Activated B cell treated with CpG ODN at 0.5 μM for 24 hours (primary cell): ENCODE measurements at regions not wholly inside any gene's neighbourhood (a gene's known extent, or its start where the extent isn't known, plus 50 kb on each side); places are given as distances from the start of the nearest gene placed in this dataset.

Source experiments
- ATAC-seq: fragments of 200-7000 bp; cut with Tn5 transposase; one replicate; pipeline ENCODE4 v1.10.0; 2021; ENCODE audit warnings: low read depth, mild to moderate bottlenecking, moderate library complexity
- CTCF ChIA-PET: fragments of 350-600 bp; sonication (Branson Sonifier 250); formaldehyde crosslinking; loops from one replicate; lab custom pipeline; 2021; ENCODE audit warnings: antibody characterized with exemption; lab: Charles Lee
- POLR2A ChIA-PET: fragments of 350-600 bp; sonication (Branson Sonifier 250); formaldehyde crosslinking; loops from one replicate; lab custom pipeline; 2021; ENCODE audit warnings: antibody characterized with exemption; lab: Charles Lee
- DNase-seq: peaks from one replicate; pipeline ENCODE4 v3.0.0; 2022
- H3K27ac Mint-ChIP-seq: one replicate; pipeline ENCODE4 v1.8.0; 2020; ENCODE audit warnings: mixed read lengths
- H3K27me3 Mint-ChIP-seq: one replicate; pipeline ENCODE4 v1.8.0; 2021; ENCODE audit warnings: mixed read lengths
- H3K36me3 Mint-ChIP-seq: one replicate; pipeline ENCODE4 v1.8.0; 2021; ENCODE audit warnings: low read depth, mixed read lengths
- H3K4me1 Mint-ChIP-seq: one replicate; pipeline ENCODE4 v1.8.0; 2021; ENCODE audit warnings: mixed read lengths
- H3K4me3 Mint-ChIP-seq: one replicate; pipeline ENCODE4 v1.8.0; 2020; ENCODE audit warnings: mild to moderate bottlenecking, mixed read lengths
- H3K9me3 Mint-ChIP-seq: one replicate; pipeline ENCODE4 v1.8.0; 2020; ENCODE audit warnings: mixed read lengths
- CTCF ChIP-seq: fragments of 200-600 bp; IDR thresholded peaks from one replicate; pipeline ENCODE4 v1.8.0; 2022; ENCODE audit warnings: antibody characterized with exemption, mild to moderate bottlenecking
- intact Hi-C: fragments of 100-400 bp; cut with micrococcal nuclease; formaldehyde crosslinking; loops from one replicate; pipeline ENCODE4 v1.15.1; 2024

GRCh38 chr5:128631771-128632170 is 93.7 kb upstream of the FBN2 start:
- no peaks in the 10 kb centered on the region for H3K4me1 Mint-ChIP-seq
- ATAC-seq: no peak
- no peaks in the 10 kb centered on the region for H3K27me3 Mint-ChIP-seq
- DNase-seq: no peak
- no peak overlapping the region for H3K4me3 Mint-ChIP-seq
- ChIA-PET POLR2A (no interaction called here), CTCF (no interaction called here)
- intact Hi-C loops: no loop called here
- H3K9me3 Mint-ChIP-seq: no peaks in the 10 kb centered on the region
- no peak for TF ChIP-seq CTCF
- H3K27ac Mint-ChIP-seq: no peak overlapping the region
- H3K36me3 Mint-ChIP-seq: no peaks in the 10 kb centered on the region

GRCh38 chr5:128632264-128632663 is 94.2 kb upstream of the FBN2 start:
- DNase-seq (no peak), ATAC-seq (no peak)
- Mint-ChIP-seq H3K4me1 (no peaks in the 10 kb centered on the region), H3K4me3 (no peak overlapping the region), H3K27ac (no peak overlapping the region), H3K9me3 (no peaks in the 10 kb centered on the region), H3K27me3 (no peaks in the 10 kb centered on the region), H3K36me3 (no peaks in the 10 kb centered on the region)
- ChIA-PET CTCF (no interaction called here), POLR2A (no interaction called here)
- no peak for TF ChIP-seq CTCF
- intact Hi-C loops: no loop called here

- H3K27me3 Mint-ChIP-seq: no peaks in the 10 kb centered on the region
- intact Hi-C loops: no loop called here
- H3K9me3 Mint-ChIP-seq: no peaks in the 10 kb centered on the region
- H3K36me3 Mint-ChIP-seq: no peaks in the 10 kb centered on the region
- TF ChIP-seq CTCF: no peak
- ATAC-seq (no peak), DNase-seq (no peak)
- no peaks in the 10 kb centered on the region for H3K4me1 Mint-ChIP-seq
- no peak overlapping the region for H3K4me3 Mint-ChIP-seq
- ChIA-PET CTCF (no interaction called here), POLR2A (no interaction called here)
- H3K27ac Mint-ChIP-seq: no peak overlapping the region
Measured at GRCh38 chr5:128633901-128634300, 95.9 kb upstream of the FBN2 start.

GRCh38 chr5:128635379-128635778 is 97.3 kb upstream of the FBN2 start:
- Mint-ChIP-seq H3K4me3 (no peak overlapping the region), H3K4me1 (no peaks in the 10 kb centered on the region), H3K36me3 (no peaks in the 10 kb centered on the region), H3K9me3 (no peaks in the 10 kb centered on the region), H3K27ac (no peak overlapping the region), H3K27me3 (no peaks in the 10 kb centered on the region)
- intact Hi-C loops: no loop called here
- no peak for DNase-seq
- ATAC-seq: no peak
- TF ChIP-seq CTCF: no peak
- ChIA-PET POLR2A (no interaction called here), CTCF (no interaction called here)

- intact Hi-C loops: no loop called here
- Mint-ChIP-seq H3K9me3 (no peaks in the 10 kb centered on the region), H3K4me1 (no peaks in the 10 kb centered on the region), H3K27ac (no peak overlapping the region), H3K36me3 (no peaks in the 10 kb centered on the region), H3K4me3 (no peak overlapping the region), H3K27me3 (no peaks in the 10 kb centered on the region)
- POLR2A ChIA-PET: no interaction called here
- no peak for DNase-seq
- no peak for TF ChIP-seq CTCF
- ATAC-seq: no peak
- CTCF ChIA-PET: no interaction called here
Measured at GRCh38 chr5:128636361-128636760, 98.3 kb upstream of the FBN2 start.
